ENCODE measurements at regions not wholly inside any gene's neighbourhood (a gene's known extent, or its start where the extent isn't known, plus 50 kb on each side); places are given as distances from the start of the nearest gene placed in this dataset.

- Histone ChIP-seq H3K9me3 (ENCODE audit: control insufficient read depth in 4 of 4, insufficient read depth in 3 of 4, low read length in 3 of 4) (no peaks in the 10 kb centered on the region), H3K4me3 (no peak overlapping the region), H3K27ac (ENCODE audit: low read depth in 1 of 2, low read length in 1 of 2) (no peak overlapping the region), H3K36me3 (ENCODE audit: control insufficient read depth in 4 of 4, insufficient read depth in 4 of 4, low read length in 4 of 4) (no peaks in the 10 kb centered on the region), H3K9ac (ENCODE audit: insufficient read depth in 1 of 2, low read length in 2 of 2) (no peak overlapping the region), H3K4me1 (ENCODE audit: control insufficient read depth in 5 of 5, insufficient read depth in 5 of 5, low read length in 5 of 5) (no peaks in the 10 kb centered on the region), H3K27me3 (ENCODE audit: control insufficient read depth in 3 of 3, insufficient read depth in 3 of 3, low read length in 2 of 3) (no peaks in the 10 kb centered on the region)
- WGBS, 2 donors = 87 to 90% methylated on average over 2 of the region's 2 CpGs
- no peak for TF ChIP-seq CTCF (IDR thresholded peaks at IDR 0.05; ENCODE audit: control extremely low read depth, extremely low read depth)
- no peak for DNase-seq
- ATAC-seq (ENCODE audit: insufficient read depth, low FRiP score) = no peak
These were observed 305.0 kb upstream of the CDH12 start for GRCh38 chr5:23158179-23158578.

GRCh38 chr5:23157716-23158115, 304.6 kb upstream of the CDH12 start:
- Histone ChIP-seq H3K27me3 (ENCODE audit: control insufficient read depth in 3 of 3, insufficient read depth in 3 of 3, low read length in 2 of 3) (no peaks in the 10 kb centered on the region), H3K4me3 (no peak overlapping the region), H3K4me1 (ENCODE audit: control insufficient read depth in 5 of 5, insufficient read depth in 5 of 5, low read length in 5 of 5) (no peaks in the 10 kb centered on the region), H3K9me3 (ENCODE audit: control insufficient read depth in 4 of 4, insufficient read depth in 3 of 4, low read length in 3 of 4) (no peaks in the 10 kb centered on the region), H3K36me3 (ENCODE audit: control insufficient read depth in 4 of 4, insufficient read depth in 4 of 4, low read length in 4 of 4) (no peaks in the 10 kb centered on the region), H3K9ac (ENCODE audit: insufficient read depth in 1 of 2, low read length in 2 of 2) (no peak overlapping the region), H3K27ac (ENCODE audit: low read depth in 1 of 2, low read length in 1 of 2) (no peak overlapping the region)
- 83 to 86% methylated on average over 1 of the region's 1 CpG for WGBS, 2 donors
- ATAC-seq (ENCODE audit: insufficient read depth, low FRiP score) = no peak
- DNase-seq = no peak
- no peak for TF ChIP-seq CTCF (IDR thresholded peaks at IDR 0.05; ENCODE audit: control extremely low read depth, extremely low read depth)

GRCh38 chr5:23157169-23157568, 304.0 kb upstream of the CDH12 start:
- TF ChIP-seq CTCF (IDR thresholded peaks at IDR 0.05; ENCODE audit: control extremely low read depth, extremely low read depth) = no peak
- H3K9ac ChIP-seq (ENCODE audit: insufficient read depth in 1 of 2, low read length in 2 of 2) = no peak overlapping the region
- H3K9me3 ChIP-seq (ENCODE audit: control insufficient read depth in 4 of 4, insufficient read depth in 3 of 4, low read length in 3 of 4) = no peaks in the 10 kb centered on the region
- 83% methylated on average over 1 of the region's 1 CpG for WGBS, 2 donors
- no peak overlapping the region for H3K4me3 ChIP-seq
- no peaks in the 10 kb centered on the region for H3K4me1 ChIP-seq (ENCODE audit: control insufficient read depth in 5 of 5, insufficient read depth in 5 of 5, low read length in 5 of 5)
- H3K36me3 ChIP-seq (ENCODE audit: control insufficient read depth in 4 of 4, insufficient read depth in 4 of 4, low read length in 4 of 4) = no peaks in the 10 kb centered on the region
- ATAC-seq (ENCODE audit: insufficient read depth, low FRiP score) (no peak), DNase-seq (no peak)
- no peaks in the 10 kb centered on the region for H3K27me3 ChIP-seq (ENCODE audit: control insufficient read depth in 3 of 3, insufficient read depth in 3 of 3, low read length in 2 of 3)
- no peak overlapping the region for H3K27ac ChIP-seq (ENCODE audit: low read depth in 1 of 2, low read length in 1 of 2)

GRCh38 chr5:23147625-23148024, 294.5 kb upstream of the CDH12 start:
- Histone ChIP-seq H3K4me3 (no peak overlapping the region), H3K9me3 (ENCODE audit: control insufficient read depth in 4 of 4, insufficient read depth in 3 of 4, low read length in 3 of 4) (peaks cover 0 to 6% (median 0%) of the 10 kb centered on the region in 4 donors), H3K27ac (ENCODE audit: low read depth in 1 of 2, low read length in 1 of 2) (no peak overlapping the region), H3K36me3 (ENCODE audit: control insufficient read depth in 4 of 4, insufficient read depth in 4 of 4, low read length in 4 of 4) (no peaks in the 10 kb centered on the region), H3K9ac (ENCODE audit: insufficient read depth in 1 of 2, low read length in 2 of 2) (no peak overlapping the region), H3K27me3 (ENCODE audit: control insufficient read depth in 3 of 3, insufficient read depth in 3 of 3, low read length in 2 of 3) (no peaks in the 10 kb centered on the region), H3K4me1 (ENCODE audit: control insufficient read depth in 5 of 5, insufficient read depth in 5 of 5, low read length in 5 of 5) (no peaks in the 10 kb centered on the region)
- DNase-seq (no peak), ATAC-seq (ENCODE audit: insufficient read depth, low FRiP score) (no peak)
- WGBS, 2 donors = 70 to 82% methylated on average over 5 of the region's 5 CpGs
- no peak for TF ChIP-seq CTCF (IDR thresholded peaks at IDR 0.05; ENCODE audit: control extremely low read depth, extremely low read depth)

Measured in lung (tissue), 11 donors.